NCI-H1930 (cell line): ENCODE measurements at regions not wholly inside any gene's neighbourhood (a gene's known extent, or its start where the extent isn't known, plus 50 kb on each side); places are given as distances from the start of the nearest gene placed in this dataset.
A peak's percentile ranks its signal among the peaks of the same experiment; 100 is the strongest.
"Not testable (repeated sequence)": the region's sequence is repeated elsewhere in the genome, so short reads cannot be mapped to it uniquely, and the experiment has no call there.

Source experiments
- DNase-seq, 2 experiments: peaks; one replicate each; lab custom pipeline; 2025; lab: John Stamatoyannopoulos, UW

- DNase-seq: no peak
Measured at GRCh38 chr5:171542525-171543140, 123.2 kb downstream of the FGF18 start.

GRCh38 chr5:171543148-171543815 is 123.8 kb downstream of the FGF18 start:
- peak in 1 of 2 experiments; percentile 1 for DNase-seq

- DNase-seq: no peak
Measured at GRCh38 chr5:171544913-171545765, 125.7 kb downstream of the FGF18 start.

GRCh38 chr5:171549274-171549673 is 129.8 kb downstream of the FGF18 start:
- no peak for DNase-seq

GRCh38 chr5:171553817-171554216 is 134.4 kb downstream of the FGF18 start:
- DNase-seq: not testable (repeated sequence)

- DNase-seq: no peak
Measured at GRCh38 chr5:171555160-171555559, 135.7 kb downstream of the FGF18 start.

- no peak for DNase-seq
Measured at GRCh38 chr5:171562822-171563221, 143.4 kb downstream of the FGF18 start.

GRCh38 chr5:171568389-171568788 is 148.9 kb downstream of the FGF18 start:
- no peak for DNase-seq

- DNase-seq: no peak
Measured at GRCh38 chr5:171569065-171569712, 149.7 kb downstream of the FGF18 start.

GRCh38 chr5:171570244-171570825 is 150.9 kb downstream of the FGF18 start:
- DNase-seq: no peak

- DNase-seq: no peak
Measured at GRCh38 chr5:171571663-171572062, 152.2 kb downstream of the FGF18 start.

- DNase-seq: no peak
Measured at GRCh38 chr5:171573021-171573420, 153.6 kb downstream of the FGF18 start.

GRCh38 chr5:171573451-171574225 is 154.2 kb downstream of the FGF18 start:
- DNase-seq: no peak

- no peak for DNase-seq
Measured at GRCh38 chr5:171574376-171574775, 154.9 kb downstream of the FGF18 start.

- no peak for DNase-seq
Measured at GRCh38 chr5:171575386-171575785, 155.9 kb downstream of the FGF18 start.

- no peak for DNase-seq
Measured at GRCh38 chr5:171575808-171576207, 156.4 kb downstream of the FGF18 start.

- no peak for DNase-seq
Measured at GRCh38 chr5:171577042-171577758, 157.8 kb downstream of the FGF18 start.

- no peak for DNase-seq
Measured at GRCh38 chr5:171578049-171578828, 158.8 kb downstream of the FGF18 start.

GRCh38 chr5:171578829-171579491 is 159.5 kb downstream of the FGF18 start:
- DNase-seq: no peak
